OCI-M1 (cell line): ENCODE measurements at regions not wholly inside any gene's neighbourhood (a gene's known extent, or its start where the extent isn't known, plus 50 kb on each side); places are given as distances from the start of the nearest gene placed in this dataset.

Experiments used
- DNase-seq: peaks from one replicate; lab custom pipeline; 2025; lab: John Stamatoyannopoulos, UW

DNA sequence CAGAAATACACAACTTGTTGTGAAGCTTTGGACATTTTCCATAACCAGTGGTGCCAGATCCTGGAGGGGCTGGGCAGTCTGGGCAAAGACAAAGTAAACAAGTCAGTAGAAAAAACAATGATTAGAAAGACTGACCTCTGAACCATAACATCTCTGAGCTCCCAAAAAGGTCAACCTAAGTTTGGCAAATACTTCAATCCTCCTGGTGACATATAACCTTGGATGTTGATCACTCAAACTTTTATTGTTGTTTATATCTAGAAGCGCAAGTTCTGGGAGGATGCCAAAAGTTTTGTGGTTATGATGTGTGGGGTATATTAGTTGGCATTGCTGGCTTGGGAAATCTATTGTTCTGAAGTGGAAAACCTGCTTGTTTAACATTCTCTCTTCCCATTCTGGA is 257.7 kb downstream of the DIPK2A start:
- DNase-seq = no peak

GRCh38 chr3:144229953-144230352 is 258.3 kb downstream of the DIPK2A start:
- DNase-seq = no peak

GRCh38 chr3:144235489-144235888 is 263.9 kb downstream of the DIPK2A start:
- DNase-seq = no peak

- no peak for DNase-seq
Observed at GRCh38 chr3:144237351-144237750, 265.7 kb downstream of the DIPK2A start.

- DNase-seq = no peak
Observed at GRCh38 chr3:144241404-144241803, 269.8 kb downstream of the DIPK2A start.

- no peak for DNase-seq
Observed at GRCh38 chr3:144242747-144243146, 271.1 kb downstream of the DIPK2A start.

- no peak for DNase-seq
Observed at GRCh38 chr3:144244662-144245061, 273.0 kb downstream of the DIPK2A start.

- DNase-seq = no peak
Observed at GRCh38 chr3:144252896-144253295, 281.3 kb downstream of the DIPK2A start.

DNA sequence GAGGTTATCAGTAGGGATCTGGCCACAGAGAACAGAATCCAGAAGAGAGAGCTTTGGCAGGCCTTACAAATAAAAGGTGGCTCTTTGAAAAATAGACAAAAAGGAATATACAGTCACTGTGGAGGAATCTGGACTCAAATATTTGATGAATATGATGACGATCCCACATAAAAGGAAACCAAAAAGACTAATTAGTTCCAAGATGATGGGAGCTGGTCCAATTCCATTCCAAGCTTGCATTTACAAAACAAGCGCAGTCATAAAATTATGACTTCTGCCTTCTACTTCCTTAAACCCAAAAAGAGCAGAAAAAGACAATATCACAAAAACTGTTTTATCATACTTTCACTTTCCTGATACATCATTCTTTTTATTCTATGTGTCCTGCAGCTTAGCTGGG is 285.8 kb downstream of the DIPK2A start:
- peak; percentile 34 for DNase-seq

DNA sequence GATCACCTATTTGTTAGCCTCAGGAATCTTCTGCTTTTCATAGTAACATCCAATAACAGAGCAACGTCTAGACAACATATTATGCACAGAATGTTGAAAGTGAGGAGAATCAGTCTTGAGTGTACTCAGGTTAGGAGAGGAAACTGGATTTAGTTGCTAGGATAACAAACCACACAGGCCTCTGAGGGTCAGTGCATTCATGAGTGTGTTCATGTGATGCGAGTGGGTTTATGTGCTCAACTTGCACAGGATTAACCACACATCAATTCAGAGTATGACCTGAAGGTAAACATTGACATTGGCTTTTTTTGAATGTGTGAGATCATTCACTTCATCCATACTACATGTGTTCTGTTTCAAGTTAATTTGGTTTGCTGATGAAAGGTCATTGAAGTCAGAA is 287.6 kb downstream of the DIPK2A start:
- DNase-seq = no peak

DNA sequence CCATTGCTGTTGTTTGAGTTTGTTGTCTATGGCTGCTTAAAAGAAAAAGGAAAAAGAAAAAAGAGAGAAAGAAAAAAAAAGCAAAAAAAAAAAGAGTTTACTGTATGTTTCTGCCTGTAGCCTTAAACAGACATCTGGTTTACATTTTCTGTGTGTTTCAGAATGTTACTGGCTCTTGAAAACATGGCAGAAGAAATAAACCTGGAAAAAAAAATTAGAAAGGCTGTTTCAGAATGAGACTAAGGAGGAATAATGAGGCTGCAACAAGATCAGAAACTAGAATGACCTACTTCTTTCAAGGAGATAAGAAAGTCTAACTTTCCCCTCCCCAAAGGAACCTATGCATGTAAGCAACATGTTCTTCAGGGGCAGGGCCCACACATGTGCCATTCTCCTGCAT is 292.1 kb downstream of the DIPK2A start:
- DNase-seq = no peak

DNA sequence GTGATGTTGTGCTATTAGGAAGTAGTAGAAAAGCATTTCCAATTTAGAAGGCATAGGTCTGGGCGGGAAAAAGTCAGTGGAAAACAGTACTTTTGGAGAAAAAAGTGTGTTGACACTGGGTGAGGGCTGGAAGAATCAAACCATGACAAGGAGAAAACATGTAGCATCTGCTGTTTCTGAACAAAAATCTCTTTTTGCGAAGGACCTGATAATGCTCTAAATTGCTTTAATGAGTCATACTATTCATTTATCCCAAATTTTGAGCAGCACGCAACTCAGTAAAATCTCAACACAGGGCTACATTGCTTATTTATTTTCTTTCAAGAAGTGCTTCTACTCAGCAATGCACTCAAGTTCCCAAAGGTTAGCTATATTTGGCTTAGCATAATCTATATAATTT is 292.7 kb downstream of the DIPK2A start:
- no peak for DNase-seq

DNA sequence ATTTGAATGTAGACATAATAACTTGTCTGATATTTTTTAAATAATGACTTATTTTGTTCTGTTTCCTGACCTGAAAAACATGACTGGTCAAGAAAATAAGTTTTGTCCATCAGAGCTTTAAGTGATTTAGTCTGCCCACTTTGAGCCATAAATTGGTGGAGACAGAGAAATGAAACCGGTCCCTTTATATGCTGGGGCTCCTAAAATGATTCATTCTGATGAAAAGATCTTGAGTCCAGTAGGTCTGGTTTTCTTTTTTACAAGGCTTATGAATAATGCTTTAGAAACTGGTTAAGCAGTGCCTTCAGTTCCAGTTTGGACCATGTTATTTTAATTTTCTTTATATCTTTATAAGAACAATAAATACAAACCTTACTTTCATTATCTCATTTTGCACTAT is 293.2 kb downstream of the DIPK2A start:
- DNase-seq = no peak

DNA sequence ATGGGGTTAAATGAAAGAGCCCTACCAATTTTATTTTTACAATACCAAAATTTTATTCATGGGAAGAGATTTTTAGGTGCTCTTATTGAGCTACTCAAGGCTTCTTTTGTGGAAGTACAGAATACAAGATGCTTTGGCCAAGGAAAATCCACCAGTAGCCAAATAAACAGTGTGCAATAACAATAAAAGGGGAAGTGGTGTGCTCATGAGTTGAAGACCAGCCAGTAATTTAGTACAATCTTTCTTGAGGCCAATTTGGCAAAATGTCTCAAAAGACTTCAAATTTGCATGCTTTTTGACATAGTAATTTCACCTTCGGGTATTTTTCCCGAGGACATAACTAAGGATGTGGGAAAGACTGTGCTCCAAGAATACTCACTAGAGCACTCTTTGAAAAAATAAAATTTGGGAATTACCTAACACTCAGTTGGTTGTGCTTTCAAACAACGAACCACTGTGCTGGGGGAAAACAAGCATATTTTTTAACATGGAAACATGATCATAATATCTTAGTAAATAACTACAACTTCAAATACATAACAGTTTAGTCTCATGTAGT is 294.0 kb downstream of the DIPK2A start:
- peak; percentile 34 for DNase-seq

DNA sequence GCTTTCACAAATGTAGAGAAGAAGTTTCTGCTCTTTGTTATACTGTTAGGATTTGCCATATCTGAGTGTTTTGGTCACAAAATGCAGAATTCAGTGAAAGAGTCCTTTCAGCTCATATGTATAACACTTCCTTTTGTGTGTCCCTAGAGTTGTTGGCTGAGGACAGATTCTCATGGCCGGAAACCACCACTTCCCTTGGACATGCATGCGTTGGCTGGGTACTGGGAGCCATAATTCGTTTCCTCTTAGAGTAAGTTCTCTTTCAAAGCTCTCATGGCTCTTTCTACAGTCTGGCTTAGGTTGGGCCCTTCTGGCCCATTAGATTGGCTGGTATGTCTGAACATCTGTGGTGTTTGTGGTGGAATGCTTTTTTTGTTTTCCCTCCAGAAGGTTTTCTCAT is 298.5 kb downstream of the DIPK2A start:
- no peak for DNase-seq

GRCh38 chr3:144272680-144273079 is 301.1 kb downstream of the DIPK2A start:
- DNase-seq = no peak

GRCh38 chr3:144273601-144274000 is 302.0 kb downstream of the DIPK2A start:
- no peak for DNase-seq

- DNase-seq = peak; percentile 6
Observed at GRCh38 chr3:144275005-144275404, 303.4 kb downstream of the DIPK2A start.

DNA sequence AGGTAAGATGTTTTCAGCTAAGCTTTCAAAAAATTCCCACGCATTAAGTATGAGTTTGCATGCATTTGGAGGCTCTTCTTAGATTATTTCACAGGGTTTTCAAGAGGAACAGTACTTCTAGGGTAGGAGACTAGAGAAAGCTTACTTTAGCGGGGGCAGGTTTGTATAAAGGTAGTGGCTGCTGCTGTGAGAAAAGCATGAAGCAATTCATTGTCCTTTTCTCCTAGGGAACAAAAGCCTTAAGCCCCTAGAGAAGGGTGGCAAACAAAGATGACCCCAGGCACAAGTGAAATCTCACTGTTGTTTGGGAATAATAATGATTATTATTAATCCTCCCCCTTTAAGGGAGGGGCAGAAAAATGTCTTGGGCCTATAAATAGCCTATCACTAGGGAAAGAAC is 310.7 kb downstream of the DIPK2A start:
- no peak for DNase-seq

DNA sequence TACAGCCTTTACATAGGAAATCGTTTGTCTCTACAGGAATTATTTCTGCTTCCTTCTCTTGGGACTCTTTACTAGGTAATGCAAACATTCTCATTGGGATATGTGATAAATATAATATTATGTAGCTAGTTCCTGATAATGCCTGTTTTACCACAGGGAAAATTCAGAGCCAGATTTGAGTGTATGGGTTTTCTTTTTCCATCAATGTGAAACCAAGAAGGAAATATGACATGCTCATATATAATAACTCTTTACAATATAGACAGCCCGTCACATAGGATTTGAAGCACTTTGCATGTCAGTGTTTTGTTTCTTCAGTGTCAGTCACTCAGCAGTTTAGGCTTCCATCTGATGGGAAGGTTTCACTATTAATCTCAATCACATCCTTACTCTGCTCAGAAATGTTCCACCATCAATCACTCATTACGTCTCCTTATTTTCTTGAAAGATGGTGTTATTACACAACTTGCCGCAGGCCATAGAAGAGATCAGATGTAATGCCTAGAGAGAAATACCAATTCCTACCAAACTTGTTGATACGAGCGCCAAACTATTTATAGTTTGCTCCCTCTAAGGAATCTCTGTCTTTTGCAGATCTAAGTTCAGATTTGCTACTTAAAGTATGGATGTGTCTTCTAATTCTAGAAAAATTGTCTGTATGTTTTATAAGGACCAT is 314.8 kb downstream of the DIPK2A start:
- no peak for DNase-seq

- DNase-seq = peak; percentile 18
Observed at GRCh38 chr3:144287001-144287400, 315.4 kb downstream of the DIPK2A start.

- DNase-seq = no peak
Observed at GRCh38 chr3:144289057-144289456, 317.4 kb downstream of the DIPK2A start.

GRCh38 chr3:144294659-144295538 is 323.3 kb downstream of the DIPK2A start:
- no peak for DNase-seq
